ENCODE measurements at regions not wholly inside any gene's neighbourhood (a gene's known extent, or its start where the extent isn't known, plus 50 kb on each side); places are given as distances from the start of the nearest gene placed in this dataset.

DNA sequence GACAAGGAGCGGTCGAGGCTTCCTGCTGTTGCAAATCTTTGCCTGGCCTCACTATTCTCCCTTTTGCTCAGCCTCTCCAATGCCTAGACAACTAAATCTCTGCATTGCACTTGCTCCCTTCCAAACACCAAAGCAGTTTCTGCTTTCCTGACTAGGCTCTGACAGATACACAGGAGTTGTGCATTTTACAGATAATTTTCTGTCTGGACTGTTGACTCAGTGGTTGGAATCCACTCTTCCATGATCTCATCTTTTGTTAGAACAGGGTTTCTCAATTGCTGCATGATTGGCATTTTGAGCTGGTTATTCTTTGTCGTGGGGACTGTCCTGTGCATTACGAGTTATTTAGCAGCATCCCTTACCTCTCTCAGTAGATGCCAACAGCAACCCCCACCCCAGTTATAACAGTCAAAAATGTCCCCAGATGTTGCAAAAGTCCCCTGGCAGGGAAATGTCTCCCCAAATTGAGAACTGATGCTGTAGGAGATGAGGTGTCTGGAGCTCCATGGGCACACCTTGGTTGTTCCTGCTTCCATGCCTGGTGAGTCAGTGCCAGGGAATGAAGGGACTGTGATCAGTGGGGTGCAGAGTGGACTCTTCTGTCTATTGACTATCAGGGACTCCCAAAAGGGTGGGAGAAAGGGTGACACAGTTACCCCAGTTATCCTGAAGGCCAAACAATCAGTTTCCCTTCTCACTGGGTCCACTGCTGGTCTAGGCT is 557.4 kb upstream of the PSMD7 start:
- no peak overlapping the region for H2AK9ac ChIP-seq (replicated peaks; ENCODE audit: low read depth, low read length, poor library complexity)
- in situ Hi-C loops (cut with MboI; ENCODE audit: low sequenced_read_pairs): no loop called here
- intact Hi-C loops (cut with micrococcal nuclease): no loop called here
- WGBS, 2 experiments (ENCODE audit: extremely low coverage in 2 of 2, insufficient read length in 1 of 2): 82% methylated on average over 2 of the region's 4 CpGs; no CpG with 5 or more reads in 1 of the 2 experiments
- no peaks in the 10 kb centered on the region for H4K20me1 ChIP-seq (ENCODE audit: insufficient read depth, low read length)
- H2AFZ ChIP-seq (replicated peaks; ENCODE audit: low read length, poor library complexity): no peak overlapping the region
- no peak overlapping the region for H3K4me2 ChIP-seq (ENCODE audit: low read depth, low read length)
- no peak overlapping the region for H3K4ac ChIP-seq (ENCODE audit: low read depth, low read length)
- TF ChIP-seq RAD21 (IDR thresholded peaks at IDR 0.05; ENCODE audit: low read length) (no peak), FOS (IDR thresholded peaks at IDR 0.05; ENCODE audit: low read depth, low read length) (no peak), CEBPB (IDR thresholded peaks at IDR 0.05; ENCODE audit: low read depth, low read length) (no peak), MAFK (IDR thresholded peaks at IDR 0.05; ENCODE audit: low read depth, low read length) (no peak), RCOR1 (IDR thresholded peaks at IDR 0.05; ENCODE audit: insufficient replicate concordance, low read length) (no peak), MAZ (IDR thresholded peaks at IDR 0.05; ENCODE audit: borderline replicate concordance, low read depth, low read length) (no peak), CHD1 (IDR thresholded peaks at IDR 0.05; ENCODE audit: low read depth, low read length) (no peak), MXI1 (IDR thresholded peaks at IDR 0.05; ENCODE audit: borderline replicate concordance, low read depth, low read length) (no peak), BHLHE40 (IDR thresholded peaks at IDR 0.05; ENCODE audit: low read depth, low read length) (no peak), SMC3 (IDR thresholded peaks at IDR 0.05; ENCODE audit: low read depth, low read length) (no peak), RFX5 (IDR thresholded peaks at IDR 0.05; ENCODE audit: low read depth, low read length) (no peak), POLR2A (IDR thresholded peaks at IDR 0.05; ENCODE audit: low read depth, low read length) (no peak), NFE2L2 (IDR thresholded peaks at IDR 0.05; ENCODE audit: low read depth, low read length) (no peak)
- TF ChIP-seq, protein P1, sequence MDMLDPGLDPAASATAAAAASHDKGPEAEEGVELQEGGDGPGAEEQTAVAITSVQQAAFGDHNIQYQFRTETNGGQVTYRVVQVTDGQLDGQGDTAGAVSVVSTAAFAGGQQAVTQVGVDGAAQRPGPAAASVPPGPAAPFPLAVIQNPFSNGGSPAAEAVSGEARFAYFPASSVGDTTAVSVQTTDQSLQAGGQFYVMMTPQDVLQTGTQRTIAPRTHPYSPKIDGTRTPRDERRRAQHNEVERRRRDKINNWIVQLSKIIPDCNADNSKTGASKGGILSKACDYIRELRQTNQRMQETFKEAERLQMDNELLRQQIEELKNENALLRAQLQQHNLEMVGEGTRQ (IDR thresholded peaks at IDR 0.05; ENCODE audit: low read depth, low read length): no peak
- TF ChIP-seq, protein P2, sequence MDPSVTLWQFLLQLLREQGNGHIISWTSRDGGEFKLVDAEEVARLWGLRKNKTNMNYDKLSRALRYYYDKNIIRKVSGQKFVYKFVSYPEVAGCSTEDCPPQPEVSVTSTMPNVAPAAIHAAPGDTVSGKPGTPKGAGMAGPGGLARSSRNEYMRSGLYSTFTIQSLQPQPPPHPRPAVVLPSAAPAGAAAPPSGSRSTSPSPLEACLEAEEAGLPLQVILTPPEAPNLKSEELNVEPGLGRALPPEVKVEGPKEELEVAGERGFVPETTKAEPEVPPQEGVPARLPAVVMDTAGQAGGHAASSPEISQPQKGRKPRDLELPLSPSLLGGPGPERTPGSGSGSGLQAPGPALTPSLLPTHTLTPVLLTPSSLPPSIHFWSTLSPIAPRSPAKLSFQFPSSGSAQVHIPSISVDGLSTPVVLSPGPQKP (IDR thresholded peaks at IDR 0.05; ENCODE audit: borderline replicate concordance, low read depth, low read length): no peak
- TF ChIP-seq, protein P3, sequence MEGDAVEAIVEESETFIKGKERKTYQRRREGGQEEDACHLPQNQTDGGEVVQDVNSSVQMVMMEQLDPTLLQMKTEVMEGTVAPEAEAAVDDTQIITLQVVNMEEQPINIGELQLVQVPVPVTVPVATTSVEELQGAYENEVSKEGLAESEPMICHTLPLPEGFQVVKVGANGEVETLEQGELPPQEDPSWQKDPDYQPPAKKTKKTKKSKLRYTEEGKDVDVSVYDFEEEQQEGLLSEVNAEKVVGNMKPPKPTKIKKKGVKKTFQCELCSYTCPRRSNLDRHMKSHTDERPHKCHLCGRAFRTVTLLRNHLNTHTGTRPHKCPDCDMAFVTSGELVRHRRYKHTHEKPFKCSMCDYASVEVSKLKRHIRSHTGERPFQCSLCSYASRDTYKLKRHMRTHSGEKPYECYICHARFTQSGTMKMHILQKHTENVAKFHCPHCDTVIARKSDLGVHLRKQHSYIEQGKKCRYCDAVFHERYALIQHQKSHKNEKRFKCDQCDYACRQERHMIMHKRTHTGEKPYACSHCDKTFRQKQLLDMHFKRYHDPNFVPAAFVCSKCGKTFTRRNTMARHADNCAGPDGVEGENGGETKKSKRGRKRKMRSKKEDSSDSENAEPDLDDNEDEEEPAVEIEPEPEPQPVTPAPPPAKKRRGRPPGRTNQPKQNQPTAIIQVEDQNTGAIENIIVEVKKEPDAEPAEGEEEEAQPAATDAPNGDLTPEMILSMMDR (conservative IDR thresholded peaks at IDR 0.05; ENCODE audit: low read depth, low read length): no peak
- H3K23ac ChIP-seq (ENCODE audit: low read depth, low read length): no peak overlapping the region
- H3K36me3 ChIP-seq (ENCODE audit: control insufficient read depth, insufficient read depth, low read length): no peaks in the 10 kb centered on the region
- H3K56ac ChIP-seq (ENCODE audit: extremely low read depth, insufficient read depth, low read length): no peak overlapping the region
- no peak overlapping the region for H2AK5ac ChIP-seq (ENCODE audit: low read depth, low read length)
- ATAC-seq (ENCODE audit: low read depth) (no peak), DNase-seq (no peak)
- H3K9me1 ChIP-seq (ENCODE audit: insufficient read depth, low read length): no peaks in the 10 kb centered on the region
- no peaks in the 10 kb centered on the region for H3K27me3 ChIP-seq (ENCODE audit: control insufficient read depth, insufficient read depth, low read length)
- POLR2A ChIA-PET (ENCODE audit: unreplicated experiment): no interaction called here
- H3K4me1 ChIP-seq (ENCODE audit: control insufficient read depth, insufficient read depth, low read length): no peaks in the 10 kb centered on the region
- no peak overlapping the region for H2BK5ac ChIP-seq (ENCODE audit: low read depth, low read length, poor library complexity, severe bottlenecking)
- CTCF ChIA-PET: no interaction called here
- H4K91ac ChIP-seq (ENCODE audit: insufficient read depth, low read depth, low read length): no peak overlapping the region
- no peak overlapping the region for H2BK120ac ChIP-seq (ENCODE audit: low read depth, low read length)
- no TSS peak for BruUV-seq (replicated peaks)
- H3K9me3 ChIP-seq (ENCODE audit: control insufficient read depth, insufficient read depth, low read length): no peaks in the 10 kb centered on the region
- no peak overlapping the region for H3K27ac ChIP-seq (ENCODE audit: insufficient read depth, low read length)
- no peak overlapping the region for H3K18ac ChIP-seq (ENCODE audit: low read depth, low read length)
- H4K8ac ChIP-seq (ENCODE audit: low read depth in 2 of 2, low read length in 2 of 2): no peak overlapping the region
- H4K5ac ChIP-seq (ENCODE audit: low read depth, low read length): no peak overlapping the region
- no peaks in the 10 kb centered on the region for H3K79me1 ChIP-seq (ENCODE audit: low read depth in 1 of 2, low read length in 2 of 2)
- dilution Hi-C loops (cut with HindIII; ENCODE audit: low sequenced_read_pairs, unreplicated experiment): no loop called here
- H3K14ac ChIP-seq (replicated peaks; ENCODE audit: low read depth, low read length): no peak overlapping the region
- H3K9ac ChIP-seq (ENCODE audit: low read depth, low read length): no peak overlapping the region
- H2BK15ac ChIP-seq (ENCODE audit: low read depth, low read length): no peak overlapping the region
- H3K4me3 ChIP-seq (ENCODE audit: insufficient read depth, low read depth, low read length): no peak overlapping the region
- no peak overlapping the region for H2BK20ac ChIP-seq (ENCODE audit: low read depth, low read length)
